Duodenal mucosa (tissue), 2 donors: ENCODE measurements at regions not wholly inside any gene's neighbourhood (a gene's known extent, or its start where the extent isn't known, plus 50 kb on each side); places are given as distances from the start of the nearest gene placed in this dataset.

Experiments
- H3K27ac ChIP-seq: one replicate; pipeline ENCODE4 v1.7.0; 2013; ENCODE audit warnings: low read depth, low read length
- H3K27me3 ChIP-seq, 2 donors: one replicate each; pipeline ENCODE4 v1.7.0; 2013; ENCODE audit warnings: low read length in 2 of 2, control low read depth in 1 of 2; ENCODE audit not compliant: insufficient read depth in 2 of 2, control insufficient read depth in 1 of 2
- H3K36me3 ChIP-seq, 2 donors: one replicate each; pipeline ENCODE4 v1.7.0; 2013; ENCODE audit warnings: low read length in 2 of 2, control low read depth in 1 of 2; ENCODE audit not compliant: insufficient read depth in 2 of 2, control insufficient read depth in 1 of 2
- H3K4me1 ChIP-seq, 2 donors: one replicate each; pipeline ENCODE4 v1.7.0; 2013; ENCODE audit warnings: low read length in 2 of 2, control low read depth in 1 of 2; ENCODE audit not compliant: insufficient read depth in 2 of 2, control insufficient read depth in 1 of 2
- H3K4me3 ChIP-seq, 2 donors: one replicate each; pipeline ENCODE4 v1.7.0; 2013; ENCODE audit warnings: low read length in 2 of 2, low read depth in 1 of 2
- H3K9ac ChIP-seq, 2 donors: one replicate each; pipeline ENCODE4 v1.7.0; 2013; ENCODE audit warnings: low read length in 2 of 2, low read depth in 1 of 2
- H3K9me3 ChIP-seq, 2 donors: one replicate each; pipeline ENCODE4 v1.7.0; 2013; ENCODE audit warnings: low read length in 2 of 2, control low read depth in 1 of 2; ENCODE audit not compliant: control insufficient read depth in 1 of 2

DNA sequence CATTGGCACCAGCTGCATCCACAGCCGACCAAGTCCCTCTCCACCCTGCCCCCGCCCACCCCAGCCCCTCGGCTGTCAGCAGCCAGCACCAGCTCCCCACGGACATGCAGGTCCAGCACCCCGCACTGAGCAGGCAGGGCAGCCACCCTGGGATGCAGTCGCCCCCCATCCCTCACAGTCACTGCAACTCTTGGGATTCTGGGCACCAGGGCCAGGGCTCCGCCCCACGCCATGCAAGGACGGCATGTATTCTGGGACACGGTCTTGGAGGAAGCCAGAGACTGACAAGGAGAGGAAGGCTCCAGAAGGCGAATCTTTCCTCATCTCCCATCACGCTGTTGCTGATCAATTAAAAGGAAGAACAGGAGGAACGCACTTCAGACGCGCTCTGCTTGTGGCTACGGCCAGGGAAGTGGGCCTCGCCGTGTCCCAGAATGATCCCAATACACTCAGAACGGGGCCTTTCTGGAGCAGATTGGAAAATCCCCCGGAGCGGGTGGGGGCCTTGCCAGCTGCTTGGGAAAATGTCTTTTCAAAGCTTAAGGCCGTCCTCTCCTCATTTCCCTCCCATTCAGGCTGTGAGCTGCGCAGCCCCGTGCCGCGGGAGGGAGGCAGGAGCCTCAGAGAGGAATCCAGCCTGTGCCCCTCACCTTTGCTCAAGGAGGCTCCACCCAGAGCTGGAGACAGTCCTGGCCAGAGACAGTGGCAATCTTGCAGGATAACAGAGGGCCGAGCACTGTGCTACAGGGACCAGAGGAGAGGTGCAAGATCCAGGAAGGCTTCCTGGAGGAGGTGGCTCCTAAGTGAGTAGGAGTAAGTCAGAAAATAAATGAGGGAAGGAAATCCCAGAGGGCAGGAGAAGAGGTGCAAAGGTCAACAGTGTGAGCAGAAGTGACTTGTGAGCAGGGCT lies 54.1 kb upstream of the DIO3 start:
- Histone ChIP-seq H3K36me3 (no peaks in the 10 kb centered on the region), H3K27me3 (no peaks in the 10 kb centered on the region), H3K4me3 (no peak overlapping the region), H3K4me1 (no peaks in the 10 kb centered on the region), H3K27ac (no peak overlapping the region), H3K9me3 (peaks cover 0 to 5% of the 10 kb centered on the region in 2 donors), H3K9ac (no peak overlapping the region)

DNA sequence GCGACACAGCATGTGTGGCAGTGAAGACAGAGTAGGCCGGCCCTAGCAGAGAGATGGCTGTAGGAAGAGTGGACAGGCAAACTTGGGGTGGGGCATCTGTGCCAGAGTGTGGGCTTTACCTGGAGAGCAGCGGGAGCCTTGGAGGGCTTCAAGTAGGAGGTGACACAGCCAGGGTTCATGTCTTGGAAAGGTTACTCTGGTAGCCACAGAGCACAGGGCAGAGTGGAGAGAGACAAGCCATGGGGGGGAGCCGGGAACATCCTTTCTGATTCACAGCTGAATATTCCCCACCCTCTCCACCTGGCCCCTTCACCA lies 53.5 kb upstream of the DIO3 start:
- Histone ChIP-seq H3K27ac (no peak overlapping the region), H3K4me1 (no peaks in the 10 kb centered on the region), H3K36me3 (no peaks in the 10 kb centered on the region), H3K9ac (no peak overlapping the region), H3K9me3 (peaks cover 0 to 5% of the 10 kb centered on the region in 2 donors), H3K4me3 (no peak overlapping the region), H3K27me3 (no peaks in the 10 kb centered on the region)

GRCh38 chr14:101508196-101508947 lies 52.9 kb upstream of the DIO3 start:
- no peaks in the 10 kb centered on the region for H3K4me1 ChIP-seq
- peaks cover 0 to 5% of the 10 kb centered on the region in 2 donors for H3K9me3 ChIP-seq
- no peak overlapping the region for H3K9ac ChIP-seq
- no peaks in the 10 kb centered on the region for H3K36me3 ChIP-seq
- H3K27ac ChIP-seq, result no peak overlapping the region
- no peaks in the 10 kb centered on the region for H3K27me3 ChIP-seq
- no peak overlapping the region for H3K4me3 ChIP-seq

DNA sequence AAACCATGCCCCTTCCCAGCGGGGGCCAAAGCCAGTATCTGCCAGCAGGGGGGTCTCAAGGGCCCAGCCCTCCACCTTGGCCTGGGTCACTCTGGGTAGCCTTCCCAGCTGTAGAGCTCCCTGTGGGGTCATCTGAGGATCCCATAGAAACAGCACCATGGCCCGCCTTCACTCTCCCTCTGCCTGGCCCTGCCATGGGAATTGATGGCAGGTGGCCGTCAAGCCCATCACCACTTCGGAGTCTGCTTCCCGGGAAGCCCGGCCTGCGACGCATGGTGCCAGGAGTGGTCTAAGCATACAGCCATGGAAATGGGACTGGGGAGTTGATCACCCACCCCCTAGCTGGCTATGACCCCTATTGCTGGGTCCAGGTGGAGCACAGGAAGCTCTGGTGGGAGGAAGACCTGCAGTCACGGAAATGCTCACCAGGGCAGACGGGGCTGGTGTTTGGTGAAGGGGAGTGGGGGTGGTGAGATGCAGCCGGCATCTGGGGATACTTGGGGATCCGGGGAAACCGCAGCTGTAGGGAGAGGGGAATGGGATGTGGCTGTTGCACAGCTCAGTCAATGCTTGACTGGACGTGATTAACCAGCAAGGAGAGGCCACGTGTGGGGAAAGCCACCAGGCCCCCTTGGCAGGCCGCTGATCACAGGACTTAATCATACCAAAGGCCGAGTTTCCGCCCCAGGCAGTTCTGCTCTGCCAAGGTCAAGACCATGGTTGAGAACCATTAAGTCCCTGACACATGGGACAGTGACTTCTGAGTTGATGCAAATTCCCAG lies 52.2 kb upstream of the DIO3 start:
- Histone ChIP-seq H3K27ac (no peak overlapping the region), H3K4me3 (no peak overlapping the region), H3K9me3 (no peaks in the 10 kb centered on the region), H3K27me3 (no peaks in the 10 kb centered on the region), H3K36me3 (no peaks in the 10 kb centered on the region), H3K9ac (no peak overlapping the region), H3K4me1 (no peaks in the 10 kb centered on the region)

- Histone ChIP-seq H3K9ac (no peak overlapping the region), H3K27ac (no peak overlapping the region), H3K4me3 (no peak overlapping the region), H3K9me3 (no peaks in the 10 kb centered on the region), H3K4me1 (no peaks in the 10 kb centered on the region), H3K27me3 (no peaks in the 10 kb centered on the region), H3K36me3 (no peaks in the 10 kb centered on the region)
Observed at GRCh38 chr14:101509730-101510371, 51.4 kb upstream of the DIO3 start.

DNA sequence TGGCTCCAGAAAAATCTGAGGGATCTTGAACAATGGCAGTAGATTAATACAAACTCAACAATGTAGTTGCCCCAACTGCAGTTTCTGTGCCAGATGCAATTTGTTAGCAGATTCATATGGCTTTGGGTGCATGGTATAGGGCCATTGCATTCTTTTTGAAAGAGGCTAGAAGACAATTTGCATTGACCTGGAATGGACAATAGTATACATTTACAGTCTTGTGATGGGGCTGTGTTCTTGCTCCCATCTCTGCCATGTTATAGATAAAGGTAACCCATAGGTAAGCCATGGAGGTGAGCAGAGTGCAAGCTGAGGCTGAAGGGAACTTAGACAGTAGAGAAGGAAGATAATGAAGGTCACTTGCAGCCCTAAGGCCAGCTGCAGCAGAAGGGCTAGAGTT lies 50.1 kb upstream of the DIO3 start:
- Histone ChIP-seq H3K9ac (no peak overlapping the region), H3K9me3 (peaks cover 0 to 4% of the 10 kb centered on the region in 2 donors), H3K27me3 (no peaks in the 10 kb centered on the region), H3K27ac (no peak overlapping the region), H3K4me1 (no peaks in the 10 kb centered on the region), H3K36me3 (no peaks in the 10 kb centered on the region), H3K4me3 (no peak overlapping the region)
